GM12891 (cell line): ENCODE measurements at regions not wholly inside any gene's neighbourhood (a gene's known extent, or its start where the extent isn't known, plus 50 kb on each side); places are given as distances from the start of the nearest gene placed in this dataset.

Experiments
- PAX5 ChIP-seq: IDR thresholded peaks from 2 replicates; pipeline ENCODE4 v1.6.1; 2011; ENCODE audit warnings: low read length, moderate library complexity, mild to moderate bottlenecking; ENCODE audit not compliant: insufficient read depth, severe bottlenecking
- POLR2A ChIP-seq: IDR thresholded peaks from 2 replicates; pipeline ENCODE4 v1.6.1; 2011; ENCODE audit warnings: low read depth, low read length, control low read depth
- POLR2AphosphoS5 ChIP-seq: IDR thresholded peaks from 2 replicates; pipeline ENCODE4 v1.6.1; 2011; ENCODE audit warnings: low read depth, low read length, control low read depth
- SPI1 ChIP-seq: IDR thresholded peaks from 2 replicates; pipeline ENCODE4 v1.6.1; 2011; ENCODE audit warnings: low read depth, low read length, control low read depth
- TAF1 ChIP-seq: IDR thresholded peaks from 2 replicates; pipeline ENCODE4 v1.6.1; 2011; ENCODE audit warnings: low read depth, low read length, control low read depth

GRCh38 chr3:64976456-64976855 is 288.7 kb upstream of the ADAMTS9 start:
- TF ChIP-seq POLR2A = no peak
- TF ChIP-seq TAF1 = no peak
- no peak for TF ChIP-seq POLR2AphosphoS5
- TF ChIP-seq PAX5 = no peak
- no peak for TF ChIP-seq SPI1
